Bronchial epithelial cell (primary cell): ENCODE measurements at regions not wholly inside any gene's neighbourhood (a gene's known extent, or its start where the extent isn't known, plus 50 kb on each side); places are given as distances from the start of the nearest gene placed in this dataset.

Experiments used
- DNase-seq: peaks from one replicate; pipeline ENCODE4 v3.0.0-alpha.2; 2010; ENCODE audit warnings: low read depth
- FAIRE-seq: peaks from 2 replicates; lab custom pipeline; 2011; peaks lifted over from hg19 to GRCh38; lab: Jason Lieb, UNC
- H3K27me3 ChIP-seq: 2 replicates; pipeline ENCODE4 v1.5.1; 2011; ENCODE audit warnings: low read length; ENCODE audit not compliant: control insufficient read depth, insufficient read depth
- H3K36me3 ChIP-seq: 2 replicates; pipeline ENCODE4 v1.5.1; 2011; ENCODE audit warnings: low read length; ENCODE audit not compliant: control insufficient read depth, insufficient read depth
- H3K4me3 ChIP-seq: 2 replicates; pipeline ENCODE4 v1.5.1; 2011; ENCODE audit warnings: mild to moderate bottlenecking, low read depth, low read length, control low read depth
- CTCF ChIP-seq: IDR thresholded peaks from 2 replicates; pipeline ENCODE4 v1.5.1; 2011; ENCODE audit warnings: mild to moderate bottlenecking, moderate library complexity, low read length, control low read depth, inconsistent platforms; ENCODE audit not compliant: insufficient read depth, severe bottlenecking

GRCh38 chr2:175464311-175464670 is 282.8 kb upstream of the ATP5MC3 start:
- no peak for TF ChIP-seq CTCF
- H3K4me3 ChIP-seq, result no peak overlapping the region
- no peak for DNase-seq
- FAIRE-seq, result no peak
- no peaks in the 10 kb centered on the region for H3K36me3 ChIP-seq
- H3K27me3 ChIP-seq, result no peaks in the 10 kb centered on the region

DNA sequence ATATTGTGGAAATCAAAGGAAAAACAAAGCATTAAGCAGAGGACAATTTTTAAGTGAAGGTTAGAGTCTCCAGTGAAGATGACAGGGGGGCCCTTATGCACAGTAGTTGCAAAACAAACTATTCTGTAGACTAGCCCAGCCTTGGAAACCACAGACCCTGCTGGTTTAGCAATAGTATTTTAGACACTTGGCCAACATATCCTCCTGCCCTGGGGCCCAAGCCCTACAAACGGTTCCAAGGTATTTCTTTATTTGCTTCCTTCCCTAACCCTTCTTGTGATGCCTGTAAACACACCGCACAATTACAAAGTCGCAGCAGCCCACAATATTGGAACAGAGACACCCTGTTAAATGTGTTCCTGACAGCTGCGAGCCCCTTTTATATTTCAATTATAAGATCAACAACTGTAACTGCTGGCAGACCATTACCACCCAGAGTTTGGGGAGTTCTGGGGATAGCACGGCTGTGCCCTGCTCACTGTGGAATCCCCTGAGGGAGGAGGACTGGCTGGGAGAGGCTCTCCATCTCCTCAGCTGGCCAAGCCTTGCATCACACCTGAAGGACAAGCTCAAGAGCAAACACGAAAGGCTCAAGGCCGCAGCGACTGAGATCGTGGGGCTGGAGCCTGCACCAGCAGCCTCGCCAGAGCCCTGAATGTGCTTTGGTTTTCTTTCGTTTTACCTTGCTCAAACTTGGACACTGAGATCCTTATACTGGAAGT is 282.2 kb upstream of the ATP5MC3 start:
- Histone ChIP-seq H3K36me3 (no peaks in the 10 kb centered on the region), H3K27me3 (no peaks in the 10 kb centered on the region), H3K4me3 (no peak overlapping the region)
- TF ChIP-seq CTCF, result no peak
- DNase-seq (no peak), FAIRE-seq (no peak)

DNA sequence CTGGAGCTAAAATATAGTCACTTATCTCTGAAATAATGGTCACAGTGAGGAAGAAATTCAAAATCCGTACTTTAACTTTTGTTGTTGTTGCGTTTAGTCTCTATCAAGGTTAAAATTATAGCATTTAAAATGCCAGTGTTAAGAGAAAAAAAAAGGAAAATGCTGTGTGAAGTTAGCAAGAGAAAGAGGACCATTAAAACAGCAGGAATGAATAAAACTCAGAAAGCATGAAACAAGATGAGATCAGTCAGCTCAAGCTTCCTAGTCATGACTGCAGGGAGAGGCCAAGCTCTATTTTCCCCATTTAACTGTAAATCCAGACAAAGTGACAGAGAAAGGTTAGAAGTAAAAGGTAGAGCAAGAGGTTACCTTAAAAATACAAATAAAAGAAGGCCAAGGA is 281.7 kb upstream of the ATP5MC3 start:
- FAIRE-seq, result no peak

DNA sequence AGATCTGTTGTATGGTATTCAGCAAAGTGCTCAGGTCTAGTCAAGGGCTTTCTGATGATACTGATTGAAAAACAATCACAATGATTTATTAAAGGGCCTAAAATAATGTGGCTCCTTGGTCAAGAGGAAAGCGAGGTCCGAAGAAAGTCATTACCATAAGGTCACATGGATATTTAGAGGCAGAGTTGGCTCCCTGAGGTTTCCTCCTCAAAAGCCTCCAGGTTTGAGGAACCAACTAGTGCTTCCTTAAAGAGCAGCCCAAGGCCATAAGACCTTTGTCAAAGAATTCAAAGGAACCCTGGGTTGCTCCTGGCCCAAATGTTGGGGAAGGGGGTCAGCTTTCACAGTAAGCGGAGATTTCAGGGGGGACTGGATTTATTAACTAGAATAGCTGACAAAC is 280.7 kb upstream of the ATP5MC3 start:
- no peak for TF ChIP-seq CTCF
- DNase-seq, result no peak
- no peak for FAIRE-seq

More for the DNA sequence above, 281.7 kb upstream of the ATP5MC3 start:
- DNase-seq, result no peak
- TF ChIP-seq CTCF, result no peak
- Histone ChIP-seq H3K27me3 (no peaks in the 10 kb centered on the region), H3K36me3 (no peaks in the 10 kb centered on the region), H3K4me3 (no peak overlapping the region)

GRCh38 chr2:175461839-175462238 is 280.3 kb upstream of the ATP5MC3 start:
- no peak overlapping the region for H3K4me3 ChIP-seq
- H3K27me3 ChIP-seq, result no peaks in the 10 kb centered on the region
- FAIRE-seq, result peak; percentile 23
- H3K36me3 ChIP-seq, result no peaks in the 10 kb centered on the region
- DNase-seq, result no peak
- no peak for TF ChIP-seq CTCF

More for the DNA sequence above, 280.7 kb upstream of the ATP5MC3 start:
- Histone ChIP-seq H3K36me3 (no peaks in the 10 kb centered on the region), H3K4me3 (no peak overlapping the region), H3K27me3 (no peaks in the 10 kb centered on the region)
